ENCODE measurements at regions not wholly inside any gene's neighbourhood (a gene's known extent, or its start where the extent isn't known, plus 50 kb on each side); places are given as distances from the start of the nearest gene placed in this dataset.
"Not testable (repeated sequence)": the region's sequence is repeated elsewhere in the genome, so short reads cannot be mapped to it uniquely, and the experiment has no call there.

DNA sequence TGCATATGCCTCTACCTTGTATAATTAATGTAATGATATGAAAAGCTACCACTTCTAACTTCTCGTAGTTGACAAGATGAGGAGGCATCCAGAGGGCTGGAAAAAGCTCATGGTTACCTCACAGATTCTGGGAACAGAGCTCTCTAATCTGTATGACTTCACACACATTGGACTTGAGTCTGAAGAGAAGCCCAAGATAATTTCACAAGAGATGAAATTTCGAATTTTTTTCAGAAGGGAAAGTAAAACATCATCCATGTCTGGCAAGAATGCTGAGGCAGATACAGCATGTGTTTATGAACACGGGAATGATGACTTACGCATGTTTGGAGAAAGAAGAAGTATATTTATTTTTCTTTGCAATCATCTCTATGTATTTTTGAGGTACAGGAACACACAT, 141.8 kb upstream of the TENT5A start:
- no peak overlapping the region for H3K4me3 ChIP-seq (ENCODE audit: low read depth, low read length)
- no peaks in the 10 kb centered on the region for H3K27me3 ChIP-seq (ENCODE audit: control insufficient read depth, insufficient read depth, low read length)
- TF ChIP-seq, protein P1, sequence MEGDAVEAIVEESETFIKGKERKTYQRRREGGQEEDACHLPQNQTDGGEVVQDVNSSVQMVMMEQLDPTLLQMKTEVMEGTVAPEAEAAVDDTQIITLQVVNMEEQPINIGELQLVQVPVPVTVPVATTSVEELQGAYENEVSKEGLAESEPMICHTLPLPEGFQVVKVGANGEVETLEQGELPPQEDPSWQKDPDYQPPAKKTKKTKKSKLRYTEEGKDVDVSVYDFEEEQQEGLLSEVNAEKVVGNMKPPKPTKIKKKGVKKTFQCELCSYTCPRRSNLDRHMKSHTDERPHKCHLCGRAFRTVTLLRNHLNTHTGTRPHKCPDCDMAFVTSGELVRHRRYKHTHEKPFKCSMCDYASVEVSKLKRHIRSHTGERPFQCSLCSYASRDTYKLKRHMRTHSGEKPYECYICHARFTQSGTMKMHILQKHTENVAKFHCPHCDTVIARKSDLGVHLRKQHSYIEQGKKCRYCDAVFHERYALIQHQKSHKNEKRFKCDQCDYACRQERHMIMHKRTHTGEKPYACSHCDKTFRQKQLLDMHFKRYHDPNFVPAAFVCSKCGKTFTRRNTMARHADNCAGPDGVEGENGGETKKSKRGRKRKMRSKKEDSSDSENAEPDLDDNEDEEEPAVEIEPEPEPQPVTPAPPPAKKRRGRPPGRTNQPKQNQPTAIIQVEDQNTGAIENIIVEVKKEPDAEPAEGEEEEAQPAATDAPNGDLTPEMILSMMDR (IDR thresholded peaks at IDR 0.05; ENCODE audit: insufficient read depth, low read depth, low read length), result no peak
- ChIA-PET POLR2A (no interaction called here), CTCF (interaction anchor here (0.7 to 2.3 kb wide), 2 partner anchors 124 to 128 kb away, joined by 3 to 9 read pairs; no protein-coding TSS in a partner anchor)
- no peaks in the 10 kb centered on the region for H3K36me3 ChIP-seq (ENCODE audit: control insufficient read depth, insufficient read depth, low read length)
- DNase-seq (ENCODE audit: low read depth), result no peak

DNA sequence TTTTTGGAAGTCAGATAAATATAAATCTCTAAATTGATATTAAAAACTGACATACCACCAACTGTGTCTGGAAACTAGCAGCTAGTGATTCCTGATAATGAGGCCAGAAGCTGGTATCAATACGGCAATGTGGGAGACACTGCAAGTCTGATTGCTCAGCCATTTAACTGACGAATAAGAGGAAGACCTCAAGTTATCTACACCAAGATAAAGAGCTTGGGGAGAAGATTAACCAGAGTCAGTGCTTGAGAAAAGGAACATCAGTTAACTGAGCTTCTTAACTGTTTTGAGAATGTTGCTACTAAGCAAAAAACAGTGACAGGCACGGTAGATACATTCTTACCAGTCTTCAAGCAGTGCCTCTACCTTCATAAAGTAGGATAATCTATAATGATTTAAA, 140.4 kb upstream of the TENT5A start:
- no peak for DNase-seq (ENCODE audit: low read depth)
- H3K27me3 ChIP-seq (ENCODE audit: control insufficient read depth, insufficient read depth, low read length), result no peaks in the 10 kb centered on the region
- no peak overlapping the region for H3K4me3 ChIP-seq (ENCODE audit: low read depth, low read length)
- TF ChIP-seq, protein P1 (IDR thresholded peaks at IDR 0.05; ENCODE audit: insufficient read depth, low read depth, low read length), result no peak
- POLR2A ChIA-PET, result no interaction called here
- no peaks in the 10 kb centered on the region for H3K36me3 ChIP-seq (ENCODE audit: control insufficient read depth, insufficient read depth, low read length)
- CTCF ChIA-PET, result interaction anchor here (0.6 to 1.3 kb wide), 4 partner anchors 12 to 147 kb away, joined by 3 read pairs; no protein-coding TSS in a partner anchor

DNA sequence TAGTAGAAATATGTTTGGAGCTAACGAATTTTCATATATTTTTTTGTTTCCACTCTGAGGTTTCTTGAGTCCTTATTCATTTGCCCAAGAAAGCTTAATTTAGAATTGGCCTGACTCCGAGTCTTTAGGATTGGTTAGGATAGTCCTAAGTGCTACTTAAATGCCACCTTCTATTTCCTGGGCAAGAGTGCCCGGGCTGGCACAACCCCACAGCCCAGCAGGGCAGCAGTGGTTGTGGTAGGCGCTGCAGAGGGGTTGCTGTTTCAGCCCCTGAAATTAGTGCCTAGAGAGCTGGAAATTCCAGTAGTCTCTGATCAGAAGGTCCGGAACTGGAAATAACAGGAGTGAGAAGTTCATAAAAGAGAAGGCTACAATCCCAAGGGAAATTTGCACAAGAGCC, 139.4 kb upstream of the TENT5A start:
- no peaks in the 10 kb centered on the region for H3K36me3 ChIP-seq (ENCODE audit: control insufficient read depth, insufficient read depth, low read length)
- ChIA-PET POLR2A (no interaction called here), CTCF (interaction anchor here (0.9 to 1.5 kb wide), 3 partner anchors 12 to 138 kb away, joined by 3 to 7 read pairs (median 4); no protein-coding TSS in a partner anchor)
- no peak for DNase-seq (ENCODE audit: low read depth)
- TF ChIP-seq, protein P1 (IDR thresholded peaks at IDR 0.05; ENCODE audit: insufficient read depth, low read depth, low read length), result no peak
- no peaks in the 10 kb centered on the region for H3K27me3 ChIP-seq (ENCODE audit: control insufficient read depth, insufficient read depth, low read length)
- no peak overlapping the region for H3K4me3 ChIP-seq (ENCODE audit: low read depth, low read length)

DNA sequence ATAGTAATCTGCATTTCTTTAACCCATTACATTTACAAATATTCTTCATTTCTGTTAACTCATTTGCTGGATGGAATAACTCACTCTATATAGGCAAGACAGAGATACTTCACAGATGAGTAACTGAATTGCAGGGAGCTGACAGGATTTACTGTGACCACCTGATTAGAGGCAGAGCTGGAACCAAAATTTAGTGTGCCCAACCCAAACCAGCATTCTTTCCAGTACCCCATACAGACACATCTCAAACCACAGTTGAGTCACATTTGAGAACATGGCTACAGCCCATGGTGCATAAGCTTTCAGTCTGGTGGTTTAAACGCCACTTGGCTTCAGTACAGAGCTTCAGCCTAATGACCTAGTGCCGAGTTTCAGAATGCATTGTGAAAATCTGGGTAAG, 138.4 kb upstream of the TENT5A start:
- no peaks in the 10 kb centered on the region for H3K36me3 ChIP-seq (ENCODE audit: control insufficient read depth, insufficient read depth, low read length)
- H3K27me3 ChIP-seq (ENCODE audit: control insufficient read depth, insufficient read depth, low read length), result no peaks in the 10 kb centered on the region
- DNase-seq (ENCODE audit: low read depth), result peak; percentile 79
- H3K4me3 ChIP-seq (ENCODE audit: low read depth, low read length), result no peak overlapping the region
- POLR2A ChIA-PET, result interaction anchor here (0.7 kb wide), 2 partner anchors 123 to 328 kb away, joined by 3 to 8 read pairs; no protein-coding TSS in a partner anchor
- TF ChIP-seq, protein P1 (IDR thresholded peaks at IDR 0.05; ENCODE audit: insufficient read depth, low read depth, low read length), result no peak
- CTCF ChIA-PET, result interaction anchor here (0.7 to 1.5 kb wide), 6 partner anchors 13 to 287 kb away, joined by 3 to 7 read pairs (median 4); no protein-coding TSS in a partner anchor

DNA sequence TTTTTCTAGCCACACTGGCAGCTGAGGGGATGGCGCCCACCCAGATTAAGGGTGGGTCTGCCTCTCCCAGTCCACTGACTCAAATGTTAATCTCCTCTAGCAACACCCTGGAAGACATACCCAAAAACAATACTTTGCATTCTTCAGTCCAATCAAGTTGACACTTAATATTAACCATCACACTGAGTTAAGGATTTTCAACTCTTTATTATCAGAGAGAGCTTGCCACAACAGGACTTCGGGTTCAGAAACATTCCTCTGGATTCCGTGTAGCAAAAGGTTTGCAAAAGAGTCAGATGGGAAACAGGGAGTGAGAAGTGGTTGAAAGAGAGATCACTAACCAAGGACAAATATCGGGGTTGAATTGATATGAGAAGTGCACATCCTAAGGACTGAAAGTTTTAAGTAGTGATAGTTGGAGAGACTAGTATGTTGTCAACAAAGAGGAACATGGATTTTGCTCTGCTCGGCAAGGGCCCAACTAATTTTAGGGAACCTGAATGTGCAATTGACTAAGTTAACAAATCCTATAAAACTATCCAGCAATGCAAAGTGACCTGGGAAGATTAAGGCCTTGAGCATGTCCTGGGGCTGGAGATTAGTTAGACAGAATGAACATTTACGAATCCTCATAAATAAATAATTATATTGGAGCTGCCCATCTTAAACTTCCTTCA, 137.0 kb upstream of the TENT5A start:
- Histone ChIP-seq H3K4me3 (ENCODE audit: low read depth, low read length) (no peak overlapping the region), H3K36me3 (ENCODE audit: control insufficient read depth, insufficient read depth, low read length) (no peaks in the 10 kb centered on the region), H3K27me3 (ENCODE audit: control insufficient read depth, insufficient read depth, low read length) (no peaks in the 10 kb centered on the region)
- TF ChIP-seq, protein P1 (IDR thresholded peaks at IDR 0.05; ENCODE audit: insufficient read depth, low read depth, low read length), result no peak
- no peak for DNase-seq (ENCODE audit: low read depth)
- ChIA-PET POLR2A (no interaction called here), CTCF (no interaction called here)

DNA sequence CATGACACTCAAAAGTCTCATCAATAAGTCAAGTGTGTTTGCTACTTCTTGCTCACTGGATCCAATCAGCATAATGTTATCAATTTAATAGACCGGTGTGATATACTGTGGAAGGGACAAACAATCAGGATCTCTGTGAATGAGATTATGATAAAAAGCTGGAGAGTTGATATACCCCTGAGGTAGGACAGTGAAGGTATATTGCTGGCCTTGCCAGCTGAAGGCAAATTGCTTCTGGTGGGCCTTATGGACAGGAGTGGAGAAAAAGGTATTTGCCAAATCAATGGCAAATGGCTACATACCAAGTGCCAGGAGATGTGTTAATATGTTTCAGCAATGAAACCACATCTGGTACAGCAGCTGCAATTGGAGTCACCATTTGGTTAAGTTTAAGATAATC, 134.4 kb upstream of the TENT5A start:
- CTCF ChIA-PET, result interaction anchor here (0.8 to 1.4 kb wide), 2 partner anchors 21 to 102 kb away, joined by 3 to 4 read pairs; no protein-coding TSS in a partner anchor
- H3K36me3 ChIP-seq (ENCODE audit: control insufficient read depth, insufficient read depth, low read length); POLR2A ChIA-PET; H3K27me3 ChIP-seq (ENCODE audit: control insufficient read depth, insufficient read depth, low read length); DNase-seq (ENCODE audit: low read depth); H3K4me3 ChIP-seq (ENCODE audit: low read depth, low read length): not testable (repeated sequence)
